Vagina (tissue), 2 donors: ENCODE measurements at regions not wholly inside any gene's neighbourhood (a gene's known extent, or its start where the extent isn't known, plus 50 kb on each side); places are given as distances from the start of the nearest gene placed in this dataset.

Source experiments
- CTCF ChIP-seq, 3 experiments: fragments of 450-650 bp in 2 of 3; fragments of 200-600 bp in 1 of 3; sonication (generic) in 1 of 3; IDR thresholded peaks; one replicate each; pipeline ENCODE4 v1.5.1; 2017 to 2019; ENCODE audit warnings: antibody characterized with exemption in 3 of 3, mild to moderate bottlenecking in 2 of 3, moderate library complexity in 2 of 3
- POLR2A ChIP-seq, 2 donors: fragments of 450-650 bp; IDR thresholded peaks; one replicate each; pipeline ENCODE4 v1.6.1; 2017; ENCODE audit warnings: antibody characterized with exemption in 2 of 2, mild to moderate bottlenecking in 2 of 2, moderate library complexity in 2 of 2
- POLR2AphosphoS5 ChIP-seq, 2 donors: sonication (generic); formaldehyde crosslinking; IDR thresholded peaks; one replicate each; pipeline ENCODE4 v1.9.0; 2017; ENCODE audit warnings: antibody characterized with exemption in 2 of 2, mild to moderate bottlenecking in 2 of 2, low read depth in 1 of 2; ENCODE audit not compliant: insufficient read depth in 1 of 2

- TF ChIP-seq CTCF (IDR thresholded peaks at IDR 0.05) (no peak), POLR2A (IDR thresholded peaks at IDR 0.05) (no peak), POLR2AphosphoS5 (IDR thresholded peaks at IDR 0.05; ENCODE audit: insufficient read depth in 1 of 2, low read depth in 1 of 2) (no peak)
Measured at GRCh38 chr18:76569644-76570419, 74.8 kb upstream of the ZNF516 start.
